ENCODE measurements at regions not wholly inside any gene's neighbourhood (a gene's known extent, or its start where the extent isn't known, plus 50 kb on each side); places are given as distances from the start of the nearest gene placed in this dataset.

DNA sequence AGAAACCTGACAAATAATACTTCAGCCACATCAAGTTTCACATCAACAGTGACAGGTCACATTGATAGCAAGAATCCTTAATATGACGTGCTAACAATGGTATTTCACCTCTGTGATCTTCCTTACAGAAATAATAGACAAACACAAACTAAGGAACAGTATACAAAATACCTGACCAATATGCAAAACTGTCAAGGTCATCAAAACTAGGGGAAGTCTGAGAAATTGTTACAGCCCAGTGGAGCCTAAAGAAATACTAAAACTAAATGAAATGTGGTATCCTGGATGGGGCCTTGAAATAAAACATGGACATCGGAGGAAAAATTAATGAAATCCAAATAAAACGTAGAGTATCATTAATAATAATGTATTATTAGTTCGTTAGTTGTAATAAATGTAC lies 422.0 kb upstream of the ZNF385D start:
- Histone ChIP-seq H3K36me3 (ENCODE audit: control insufficient read depth, insufficient read depth, low read length) (no peaks in the 10 kb centered on the region), H3K4me1 (no peaks in the 10 kb centered on the region), H3K9ac (no peak overlapping the region), H3K4me2 (ENCODE audit: low read length) (no peak overlapping the region), H3K27me3 (ENCODE audit: control insufficient read depth, insufficient read depth, low read length) (no peaks in the 10 kb centered on the region), H2AFZ (no peak overlapping the region), H3K9me3 (ENCODE audit: control insufficient read depth, low read length) (no peaks in the 10 kb centered on the region), H3K79me2 (no peaks in the 10 kb centered on the region), H3K27ac (no peak overlapping the region), H3K4me3 (ENCODE audit: low read depth, low read length) (no peak overlapping the region)
- TF ChIP-seq, protein P1, sequence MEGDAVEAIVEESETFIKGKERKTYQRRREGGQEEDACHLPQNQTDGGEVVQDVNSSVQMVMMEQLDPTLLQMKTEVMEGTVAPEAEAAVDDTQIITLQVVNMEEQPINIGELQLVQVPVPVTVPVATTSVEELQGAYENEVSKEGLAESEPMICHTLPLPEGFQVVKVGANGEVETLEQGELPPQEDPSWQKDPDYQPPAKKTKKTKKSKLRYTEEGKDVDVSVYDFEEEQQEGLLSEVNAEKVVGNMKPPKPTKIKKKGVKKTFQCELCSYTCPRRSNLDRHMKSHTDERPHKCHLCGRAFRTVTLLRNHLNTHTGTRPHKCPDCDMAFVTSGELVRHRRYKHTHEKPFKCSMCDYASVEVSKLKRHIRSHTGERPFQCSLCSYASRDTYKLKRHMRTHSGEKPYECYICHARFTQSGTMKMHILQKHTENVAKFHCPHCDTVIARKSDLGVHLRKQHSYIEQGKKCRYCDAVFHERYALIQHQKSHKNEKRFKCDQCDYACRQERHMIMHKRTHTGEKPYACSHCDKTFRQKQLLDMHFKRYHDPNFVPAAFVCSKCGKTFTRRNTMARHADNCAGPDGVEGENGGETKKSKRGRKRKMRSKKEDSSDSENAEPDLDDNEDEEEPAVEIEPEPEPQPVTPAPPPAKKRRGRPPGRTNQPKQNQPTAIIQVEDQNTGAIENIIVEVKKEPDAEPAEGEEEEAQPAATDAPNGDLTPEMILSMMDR (IDR thresholded peaks at IDR 0.05): no peak

DNA sequence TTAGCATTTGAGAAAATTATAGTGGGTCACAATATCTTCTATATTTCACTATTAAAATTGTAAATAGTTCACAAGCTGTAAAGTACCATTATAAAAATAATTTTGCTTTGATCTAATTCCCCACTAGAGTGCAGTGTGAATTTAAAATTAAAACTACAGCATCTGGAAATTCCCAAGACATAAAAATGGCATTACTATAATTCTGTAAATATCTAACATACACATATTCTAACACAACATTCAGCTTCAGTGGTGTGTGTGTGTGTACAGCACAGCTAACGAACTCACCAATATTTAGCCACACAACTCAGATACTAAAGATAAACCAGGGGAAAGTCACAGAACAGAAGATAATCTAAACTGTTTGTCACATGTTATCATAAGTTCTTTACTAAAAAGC lies 424.9 kb upstream of the ZNF385D start:
- Histone ChIP-seq H2AFZ (no peak overlapping the region), H3K4me1 (no peaks in the 10 kb centered on the region), H3K4me2 (ENCODE audit: low read length) (no peak overlapping the region), H3K4me3 (ENCODE audit: low read depth, low read length) (no peak overlapping the region), H3K79me2 (no peaks in the 10 kb centered on the region), H3K36me3 (ENCODE audit: control insufficient read depth, insufficient read depth, low read length) (no peaks in the 10 kb centered on the region), H3K9ac (no peak overlapping the region), H3K9me3 (ENCODE audit: control insufficient read depth, low read length) (no peaks in the 10 kb centered on the region), H3K27ac (no peak overlapping the region), H3K27me3 (ENCODE audit: control insufficient read depth, insufficient read depth, low read length) (no peaks in the 10 kb centered on the region)
- TF ChIP-seq, protein P1 (IDR thresholded peaks at IDR 0.05): no peak

DNA sequence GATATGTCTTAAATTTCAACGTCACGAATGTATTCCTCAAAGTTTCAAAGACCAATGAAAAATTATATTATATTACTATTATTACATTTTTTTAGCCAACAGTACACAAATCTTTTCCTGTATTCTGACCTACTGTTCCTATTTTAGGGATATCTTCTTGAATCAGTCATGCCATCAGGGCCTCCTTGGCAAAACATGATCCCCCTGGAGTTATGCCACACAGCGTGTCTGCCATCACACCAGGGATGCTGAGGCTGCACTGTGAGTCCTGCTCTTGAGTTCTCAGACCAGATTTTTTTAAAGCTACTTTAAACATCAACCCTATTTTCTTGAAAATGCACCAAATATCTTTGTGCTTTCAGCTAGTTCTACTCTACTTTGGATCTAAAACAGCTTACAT lies 425.9 kb upstream of the ZNF385D start:
- Histone ChIP-seq H3K79me2 (no peaks in the 10 kb centered on the region), H3K4me1 (no peaks in the 10 kb centered on the region), H3K36me3 (ENCODE audit: control insufficient read depth, insufficient read depth, low read length) (no peaks in the 10 kb centered on the region), H3K4me2 (ENCODE audit: low read length) (no peak overlapping the region), H3K4me3 (ENCODE audit: low read depth, low read length) (no peak overlapping the region), H2AFZ (no peak overlapping the region), H3K27ac (no peak overlapping the region), H3K9me3 (ENCODE audit: control insufficient read depth, low read length) (no peaks in the 10 kb centered on the region), H3K9ac (no peak overlapping the region), H3K27me3 (ENCODE audit: control insufficient read depth, insufficient read depth, low read length) (no peaks in the 10 kb centered on the region)
- TF ChIP-seq, protein P1 (IDR thresholded peaks at IDR 0.05): no peak

DNA sequence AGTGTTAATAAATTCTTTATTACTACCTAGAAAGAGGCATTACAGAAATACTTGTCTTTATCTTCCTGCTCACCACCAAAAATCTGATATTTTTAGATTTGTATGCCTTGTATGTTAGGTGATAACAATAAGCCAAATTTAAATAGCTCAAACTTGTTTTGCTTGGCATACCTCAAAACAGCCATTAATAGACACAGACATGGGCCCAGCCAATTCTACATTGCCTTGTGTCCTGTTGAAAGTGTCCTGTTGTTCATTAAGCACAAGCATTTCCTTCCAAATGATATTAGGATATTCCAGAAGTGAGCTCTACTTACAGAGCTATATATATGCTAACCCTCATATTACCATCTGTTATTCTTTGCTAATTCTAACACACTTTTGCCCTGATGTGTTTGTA lies 438.6 kb upstream of the ZNF385D start:
- no peaks in the 10 kb centered on the region for H3K9me3 ChIP-seq (ENCODE audit: control insufficient read depth, low read length)
- TF ChIP-seq, protein P1 (IDR thresholded peaks at IDR 0.05): no peak
- H3K4me2 ChIP-seq (ENCODE audit: low read length): no peak overlapping the region

DNA sequence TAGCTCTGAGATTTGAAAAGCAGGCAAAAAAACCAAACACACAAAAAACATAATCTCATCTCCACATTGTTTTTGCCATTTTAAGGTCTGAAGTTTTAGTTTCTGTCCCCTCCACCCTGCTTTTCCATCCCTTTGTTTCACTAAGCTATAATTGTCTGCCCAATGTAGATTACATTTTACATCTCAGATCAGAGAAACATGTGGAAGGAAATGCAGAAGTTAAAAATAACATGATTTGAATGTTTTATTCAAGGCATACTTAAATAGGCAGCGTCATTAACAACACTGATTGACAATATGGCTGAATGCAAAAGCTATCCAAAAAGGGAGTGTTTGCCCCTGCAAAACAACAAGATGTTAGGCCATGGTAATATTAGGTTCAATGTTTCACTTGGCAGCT lies 448.1 kb upstream of the ZNF385D start:
- TF ChIP-seq, protein P1 (IDR thresholded peaks at IDR 0.05): no peak
- H3K4me2 ChIP-seq (ENCODE audit: low read length): no peak overlapping the region
- no peak overlapping the region for H3K9ac ChIP-seq
- no peaks in the 10 kb centered on the region for H3K4me1 ChIP-seq
- no peaks in the 10 kb centered on the region for H3K9me3 ChIP-seq (ENCODE audit: control insufficient read depth, low read length)
- no peak overlapping the region for H3K4me3 ChIP-seq (ENCODE audit: low read depth, low read length)
- H2AFZ ChIP-seq: no peak overlapping the region
- H3K79me2 ChIP-seq: no peaks in the 10 kb centered on the region
- H3K27ac ChIP-seq: no peak overlapping the region
- H3K36me3 ChIP-seq (ENCODE audit: control insufficient read depth, insufficient read depth, low read length): no peaks in the 10 kb centered on the region
- no peaks in the 10 kb centered on the region for H3K27me3 ChIP-seq (ENCODE audit: control insufficient read depth, insufficient read depth, low read length)

More for the DNA sequence above, 438.6 kb upstream of the ZNF385D start:
- Histone ChIP-seq H2AFZ (no peak overlapping the region), H3K4me1 (no peaks in the 10 kb centered on the region), H3K9ac (no peak overlapping the region), H3K36me3 (ENCODE audit: control insufficient read depth, insufficient read depth, low read length) (no peaks in the 10 kb centered on the region), H3K79me2 (no peaks in the 10 kb centered on the region), H3K27ac (no peak overlapping the region), H3K4me3 (ENCODE audit: low read depth, low read length) (no peak overlapping the region), H3K27me3 (ENCODE audit: control insufficient read depth, insufficient read depth, low read length) (no peaks in the 10 kb centered on the region)

Data from parathyroid adenoma (tissue), 2 donors.